ENCODE measurements at regions not wholly inside any gene's neighbourhood (a gene's known extent, or its start where the extent isn't known, plus 50 kb on each side); places are given as distances from the start of the nearest gene placed in this dataset.
"Not testable (repeated sequence)": the region's sequence is repeated elsewhere in the genome, so short reads cannot be mapped to it uniquely, and the experiment has no call there.

DNA sequence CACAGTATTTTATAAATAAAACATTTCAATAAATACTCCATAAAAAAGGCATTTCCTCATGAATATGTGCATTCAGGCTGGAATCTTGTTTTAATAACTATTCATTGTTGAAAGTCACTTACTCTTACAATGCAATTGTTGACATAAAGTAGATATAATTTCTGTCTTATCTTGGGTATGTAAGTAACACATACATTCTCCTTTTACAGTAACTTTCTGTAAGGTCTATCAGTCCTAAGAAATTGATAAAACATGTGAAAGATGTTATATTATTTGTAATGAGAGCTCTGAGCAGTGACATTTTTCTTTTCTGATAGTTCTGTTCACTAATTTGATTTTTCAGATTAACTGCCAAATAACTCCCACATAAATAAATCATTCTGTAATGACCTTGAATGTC lies 1249.2 kb downstream of the STIM2 start:
- H3K4me2 ChIP-seq (ENCODE audit: extremely low read depth, insufficient read depth, low read length): no peak overlapping the region
- no peak overlapping the region for H2AFZ ChIP-seq (ENCODE audit: low read length)
- H3K4me3 ChIP-seq (replicated peaks in 1 of 4; ENCODE audit: control extremely low read depth in 1 of 4, insufficient read depth in 1 of 4, low read depth in 3 of 4, low read length in 4 of 4): no peak overlapping the region
- no peaks in the 10 kb centered on the region for H3K79me2 ChIP-seq (ENCODE audit: control insufficient read depth, insufficient read depth, low read length)
- no peak for DNase-seq (ENCODE audit: low read depth in 2 of 2)
- no peaks in the 10 kb centered on the region for H3K27me3 ChIP-seq (ENCODE audit: control insufficient read depth, insufficient read depth, low read length)
- H3K9me3 ChIP-seq (ENCODE audit: control insufficient read depth, insufficient read depth, low read depth, low read length): no peaks in the 10 kb centered on the region
- no peaks in the 10 kb centered on the region for H3K36me3 ChIP-seq (ENCODE audit: control insufficient read depth, insufficient read depth, low read length)
- no peak overlapping the region for H3K9ac ChIP-seq (ENCODE audit: insufficient read depth, low read length)
- no peaks in the 10 kb centered on the region for H4K20me1 ChIP-seq (ENCODE audit: control insufficient read depth, extremely low read depth, insufficient read depth, low read length)
- TF ChIP-seq EZH2 (IDR thresholded peaks at IDR 0.05; ENCODE audit: low read length, missing control alignments): no peak
- TF ChIP-seq, protein P1, sequence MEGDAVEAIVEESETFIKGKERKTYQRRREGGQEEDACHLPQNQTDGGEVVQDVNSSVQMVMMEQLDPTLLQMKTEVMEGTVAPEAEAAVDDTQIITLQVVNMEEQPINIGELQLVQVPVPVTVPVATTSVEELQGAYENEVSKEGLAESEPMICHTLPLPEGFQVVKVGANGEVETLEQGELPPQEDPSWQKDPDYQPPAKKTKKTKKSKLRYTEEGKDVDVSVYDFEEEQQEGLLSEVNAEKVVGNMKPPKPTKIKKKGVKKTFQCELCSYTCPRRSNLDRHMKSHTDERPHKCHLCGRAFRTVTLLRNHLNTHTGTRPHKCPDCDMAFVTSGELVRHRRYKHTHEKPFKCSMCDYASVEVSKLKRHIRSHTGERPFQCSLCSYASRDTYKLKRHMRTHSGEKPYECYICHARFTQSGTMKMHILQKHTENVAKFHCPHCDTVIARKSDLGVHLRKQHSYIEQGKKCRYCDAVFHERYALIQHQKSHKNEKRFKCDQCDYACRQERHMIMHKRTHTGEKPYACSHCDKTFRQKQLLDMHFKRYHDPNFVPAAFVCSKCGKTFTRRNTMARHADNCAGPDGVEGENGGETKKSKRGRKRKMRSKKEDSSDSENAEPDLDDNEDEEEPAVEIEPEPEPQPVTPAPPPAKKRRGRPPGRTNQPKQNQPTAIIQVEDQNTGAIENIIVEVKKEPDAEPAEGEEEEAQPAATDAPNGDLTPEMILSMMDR (conservative IDR thresholded peaks at IDR 0.05 in 1 of 2, IDR thresholded peaks at IDR 0.05 in 1 of 2; ENCODE audit: low read depth in 1 of 2, low read length in 2 of 2): no peak
- H3K27ac ChIP-seq (ENCODE audit: insufficient read depth, low read length): no peak overlapping the region
- H3K4me1 ChIP-seq (ENCODE audit: control insufficient read depth, extremely low read depth, insufficient read depth, low read length): no peaks in the 10 kb centered on the region

DNA sequence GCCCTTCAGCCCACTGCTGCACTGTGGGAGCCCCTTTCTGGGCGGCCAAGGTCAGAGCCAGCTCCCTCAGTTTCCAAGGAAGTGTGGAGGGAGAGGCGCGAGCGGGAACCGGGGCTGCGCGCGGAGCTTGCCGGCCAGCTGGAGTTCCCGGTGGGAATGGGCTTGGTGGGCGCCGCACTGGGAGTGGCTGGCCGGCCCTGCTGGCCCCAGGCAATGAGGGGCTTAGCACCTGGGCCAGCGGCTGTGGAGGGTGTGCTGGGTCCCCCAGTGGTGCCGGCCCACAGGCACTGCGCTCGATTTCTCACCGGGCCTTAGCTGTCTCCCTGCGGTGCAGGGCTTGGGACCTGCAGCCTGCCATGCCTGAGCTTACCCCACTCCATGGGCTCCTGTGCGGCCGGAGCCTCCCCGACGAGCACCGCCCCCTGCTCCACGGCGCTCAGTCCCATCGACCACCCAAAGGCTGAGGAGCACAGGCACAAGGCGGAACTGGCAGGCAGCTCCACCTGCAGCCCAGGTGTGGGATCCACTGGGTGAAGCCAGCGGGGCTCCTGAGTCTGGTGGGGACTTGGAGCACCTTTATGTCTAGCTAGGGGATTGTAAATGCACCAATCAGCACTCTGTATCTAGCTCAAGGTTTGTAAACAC lies 1252.2 kb downstream of the STIM2 start:
- H2AFZ ChIP-seq (ENCODE audit: low read length); H3K79me2 ChIP-seq (ENCODE audit: control insufficient read depth, insufficient read depth, low read length); H3K4me3 ChIP-seq (replicated peaks in 1 of 4; ENCODE audit: control extremely low read depth in 1 of 4, insufficient read depth in 1 of 4, low read depth in 3 of 4, low read length in 4 of 4); H3K9ac ChIP-seq (ENCODE audit: insufficient read depth, low read length); H3K27ac ChIP-seq (ENCODE audit: insufficient read depth, low read length); H3K9me3 ChIP-seq (ENCODE audit: control insufficient read depth, insufficient read depth, low read depth, low read length); H3K27me3 ChIP-seq (ENCODE audit: control insufficient read depth, insufficient read depth, low read length); H3K36me3 ChIP-seq (ENCODE audit: control insufficient read depth, insufficient read depth, low read length); H3K4me1 ChIP-seq (ENCODE audit: control insufficient read depth, extremely low read depth, insufficient read depth, low read length); H3K4me2 ChIP-seq (ENCODE audit: extremely low read depth, insufficient read depth, low read length); H4K20me1 ChIP-seq (ENCODE audit: control insufficient read depth, extremely low read depth, insufficient read depth, low read length); DNase-seq (ENCODE audit: low read depth in 2 of 2): not testable (repeated sequence)

DNA sequence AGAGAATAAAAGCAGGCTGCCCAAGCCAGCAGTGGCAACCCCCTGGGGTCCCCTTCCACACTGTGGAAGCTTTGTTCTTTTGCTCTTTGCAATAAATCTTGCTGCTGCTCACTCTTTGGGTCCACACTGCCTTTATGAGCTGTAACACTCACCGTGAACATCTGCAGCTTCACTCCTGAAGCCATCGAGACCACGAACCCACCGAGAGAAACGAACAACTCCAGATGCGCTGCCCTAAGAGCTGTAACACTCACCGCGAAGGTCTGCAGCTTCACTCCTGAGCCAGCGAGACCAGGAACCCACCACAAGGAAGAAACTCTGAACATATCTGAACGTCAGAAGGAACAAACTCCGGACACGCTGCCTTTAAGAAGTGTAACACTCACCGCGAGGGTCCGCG lies 1252.9 kb downstream of the STIM2 start:
- H3K4me3 ChIP-seq (replicated peaks in 1 of 4; ENCODE audit: control extremely low read depth in 1 of 4, insufficient read depth in 1 of 4, low read depth in 3 of 4, low read length in 4 of 4); H3K4me2 ChIP-seq (ENCODE audit: extremely low read depth, insufficient read depth, low read length); DNase-seq (ENCODE audit: low read depth in 2 of 2); H3K9me3 ChIP-seq (ENCODE audit: control insufficient read depth, insufficient read depth, low read depth, low read length); H3K36me3 ChIP-seq (ENCODE audit: control insufficient read depth, insufficient read depth, low read length); H3K4me1 ChIP-seq (ENCODE audit: control insufficient read depth, extremely low read depth, insufficient read depth, low read length); H3K27ac ChIP-seq (ENCODE audit: insufficient read depth, low read length); H3K27me3 ChIP-seq (ENCODE audit: control insufficient read depth, insufficient read depth, low read length); H3K79me2 ChIP-seq (ENCODE audit: control insufficient read depth, insufficient read depth, low read length); H4K20me1 ChIP-seq (ENCODE audit: control insufficient read depth, extremely low read depth, insufficient read depth, low read length); H2AFZ ChIP-seq (ENCODE audit: low read length); H3K9ac ChIP-seq (ENCODE audit: insufficient read depth, low read length): not testable (repeated sequence)

DNA sequence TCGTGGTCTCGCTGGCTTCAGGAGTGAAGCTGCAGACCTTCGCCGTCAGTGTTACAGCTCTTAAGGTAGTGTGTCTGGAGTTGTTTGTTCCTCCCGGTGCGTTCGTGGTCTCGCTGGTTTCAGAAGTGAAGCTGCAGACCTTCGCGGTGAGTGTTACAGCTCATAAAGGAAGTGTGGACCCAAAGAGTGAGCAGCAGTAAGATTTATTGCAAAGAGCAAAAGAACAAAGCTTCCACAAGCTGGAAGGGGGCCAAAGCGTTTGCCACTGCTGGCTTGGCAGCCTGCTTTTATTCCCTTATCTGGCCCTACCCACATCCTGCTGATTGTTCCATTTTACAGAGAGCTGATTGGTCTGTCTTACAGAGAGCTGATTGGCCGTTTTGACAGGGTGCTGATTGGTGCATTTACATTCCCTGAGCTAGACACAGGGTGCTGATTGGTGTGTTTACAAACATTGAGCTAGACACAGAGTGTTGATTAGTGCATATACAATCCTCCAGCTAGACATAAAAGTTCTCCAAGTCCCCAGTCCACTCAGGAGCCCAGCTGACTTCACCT lies 1256.0 kb downstream of the STIM2 start:
- H4K20me1 ChIP-seq (ENCODE audit: control insufficient read depth, extremely low read depth, insufficient read depth, low read length); H3K9me3 ChIP-seq (ENCODE audit: control insufficient read depth, insufficient read depth, low read depth, low read length); H3K79me2 ChIP-seq (ENCODE audit: control insufficient read depth, insufficient read depth, low read length); H3K4me1 ChIP-seq (ENCODE audit: control insufficient read depth, extremely low read depth, insufficient read depth, low read length); H3K4me3 ChIP-seq (replicated peaks in 1 of 4; ENCODE audit: control extremely low read depth in 1 of 4, insufficient read depth in 1 of 4, low read depth in 3 of 4, low read length in 4 of 4); H2AFZ ChIP-seq (ENCODE audit: low read length); H3K4me2 ChIP-seq (ENCODE audit: extremely low read depth, insufficient read depth, low read length); DNase-seq (ENCODE audit: low read depth in 2 of 2); H3K36me3 ChIP-seq (ENCODE audit: control insufficient read depth, insufficient read depth, low read length); H3K27ac ChIP-seq (ENCODE audit: insufficient read depth, low read length); H3K27me3 ChIP-seq (ENCODE audit: control insufficient read depth, insufficient read depth, low read length); H3K9ac ChIP-seq (ENCODE audit: insufficient read depth, low read length): not testable (repeated sequence)

Data from fibroblast of lung (primary cell).